ENCODE measurements at regions not wholly inside any gene's neighbourhood (a gene's known extent, or its start where the extent isn't known, plus 50 kb on each side); places are given as distances from the start of the nearest gene placed in this dataset.
"Not testable (repeated sequence)": the region's sequence is repeated elsewhere in the genome, so short reads cannot be mapped to it uniquely, and the experiment has no call there.

GRCh38 chr13:30065181-30065580 lies 214.8 kb upstream of the UBL3 start:
- no peak for DNase-seq

GRCh38 chr13:30063892-30064291 lies 213.5 kb upstream of the UBL3 start:
- DNase-seq, result no peak

GRCh38 chr13:30061217-30061616 lies 210.8 kb upstream of the UBL3 start:
- DNase-seq, result no peak

- DNase-seq, result no peak
These were observed 208.0 kb upstream of the UBL3 start for GRCh38 chr13:30058429-30058828.

GRCh38 chr13:30054546-30054945 lies 204.1 kb upstream of the UBL3 start:
- DNase-seq, result not testable (repeated sequence)

GRCh38 chr13:30053939-30054338 lies 203.5 kb upstream of the UBL3 start:
- DNase-seq, result no peak

GRCh38 chr13:30052120-30052519 lies 201.7 kb upstream of the UBL3 start:
- no peak for DNase-seq

- DNase-seq, result no peak
These were observed 201.2 kb upstream of the UBL3 start for GRCh38 chr13:30051531-30052060.

- no peak for DNase-seq
These were observed 199.3 kb upstream of the UBL3 start for GRCh38 chr13:30049692-30050091.

GRCh38 chr13:30047154-30047874 lies 196.9 kb upstream of the UBL3 start:
- DNase-seq, result no peak

GRCh38 chr13:30045916-30046704 lies 195.7 kb upstream of the UBL3 start:
- peak in 1 of 3 donors; percentile 43 for DNase-seq

- no peak for DNase-seq
These were observed 194.5 kb upstream of the UBL3 start for GRCh38 chr13:30044932-30045331.

GRCh38 chr13:30043631-30043925 lies 193.2 kb upstream of the UBL3 start:
- DNase-seq, result no peak

- DNase-seq, result no peak
These were observed 192.6 kb upstream of the UBL3 start for GRCh38 chr13:30042891-30043630.

- DNase-seq, result no peak
These were observed 191.9 kb upstream of the UBL3 start for GRCh38 chr13:30042272-30042671.

GRCh38 chr13:30039511-30039911 lies 189.1 kb upstream of the UBL3 start:
- no peak for DNase-seq

GRCh38 chr13:30038884-30039283 lies 188.5 kb upstream of the UBL3 start:
- peak; percentile 13 to 50 (median 35) for DNase-seq

GRCh38 chr13:30037766-30038165 lies 187.3 kb upstream of the UBL3 start:
- no peak for DNase-seq

GRCh38 chr13:30037306-30037705 lies 186.9 kb upstream of the UBL3 start:
- DNase-seq, result no peak

GRCh38 chr13:30034458-30034795 lies 184.0 kb upstream of the UBL3 start:
- DNase-seq, result peak; percentile 34 to 76 (median 49)

- DNase-seq, result peak; percentile 26 to 87 (median 67)
These were observed 183.5 kb upstream of the UBL3 start for GRCh38 chr13:30033681-30034457.

- DNase-seq, result no peak
These were observed 181.8 kb upstream of the UBL3 start for GRCh38 chr13:30032263-30032662.

All from muscle of back (tissue), 3 donors.